H1 (cell line): ENCODE measurements at regions not wholly inside any gene's neighbourhood (a gene's known extent, or its start where the extent isn't known, plus 50 kb on each side); places are given as distances from the start of the nearest gene placed in this dataset.

ENCODE experiments used
- CTCF ChIA-PET: fragments of 300-600 bp; sonication (Branson Sonifier 250); formaldehyde crosslinking; loops from one replicate; lab custom pipeline; 2021; ENCODE audit not compliant: partially characterized antibody; lab: Charles Lee
- POLR2A ChIA-PET: fragments of 300-600 bp; sonication (Branson Sonifier 250); formaldehyde crosslinking; loops from one replicate; lab custom pipeline; 2021; ENCODE audit warnings: inconsistent platforms; ENCODE audit not compliant: partially characterized antibody; lab: Charles Lee
- DNase-seq, 2 experiments: peaks; one replicate each; pipeline versions ENCODE4 v3.0.0 to v3.0.0-alpha.2; 2010 to 2022; ENCODE audit warnings: low spot score in 2 of 2, low read depth in 1 of 2, mixed read lengths in 1 of 2
- FAIRE-seq: peaks from 2 replicates; lab custom pipeline; 2011; peaks lifted over from hg19 to GRCh38; lab: Jason Lieb, UNC
- H2AFZ ChIP-seq: 2 replicates; pipeline ENCODE4 v1.8.1; 2012; ENCODE audit warnings: low read length, inconsistent platforms
- H2AK5ac ChIP-seq: 2 replicates; pipeline ENCODE4 v1.6.1; 2013; ENCODE audit warnings: low read depth, low read length
- H2BK120ac ChIP-seq: replicated peaks from 2 replicates; pipeline ENCODE3; 2013; ENCODE audit warnings: low read depth, low read length, inconsistent platforms
- H2BK12ac ChIP-seq: 2 replicates; pipeline ENCODE4 v1.6.1; 2013; ENCODE audit warnings: low read depth, low read length
- H2BK15ac ChIP-seq: 2 replicates; pipeline ENCODE4 v1.6.1; 2013; ENCODE audit warnings: low read length
- H2BK20ac ChIP-seq: 2 replicates; pipeline ENCODE4 v1.6.1; 2013; ENCODE audit warnings: low read length
- H2BK5ac ChIP-seq: 2 replicates; pipeline ENCODE4 v1.6.1; 2013; ENCODE audit warnings: low read depth, low read length
- H3K14ac ChIP-seq: 2 replicates; pipeline ENCODE4 v1.6.1; 2013; ENCODE audit warnings: inconsistent platforms; ENCODE audit not compliant: insufficient read length
- H3K18ac ChIP-seq: 2 replicates; pipeline ENCODE4 v1.6.1; 2013; ENCODE audit warnings: low read length; ENCODE audit errors: extremely low read depth
- H3K23ac ChIP-seq: 2 replicates; pipeline ENCODE4 v1.6.1; 2013; ENCODE audit warnings: inconsistent platforms; ENCODE audit not compliant: insufficient read length
- H3K23me2 ChIP-seq: 2 replicates; pipeline ENCODE4 v1.6.1; 2013; ENCODE audit warnings: low read depth, low read length
- H3K27ac ChIP-seq: 2 replicates; pipeline ENCODE4 v1.6.1; 2011; ENCODE audit warnings: low read depth, low read length, inconsistent platforms
- H3K27me3 ChIP-seq, 4 experiments: replicated peaks in 1 of 4; 1 replicate in 1 of 4; 2 replicates in 3 of 4; pipeline versions ENCODE4 v1.6.1 to v1.8.1; 2011 to 2013; ENCODE audit warnings: low read length in 3 of 4, mild to moderate bottlenecking in 3 of 4, inconsistent platforms in 2 of 4, mixed read lengths in 2 of 4, moderate library complexity in 1 of 4; ENCODE audit not compliant: control insufficient read depth in 3 of 4, insufficient read depth in 3 of 4; ENCODE audit errors: extremely low read depth in 1 of 4
- H3K36me3 ChIP-seq, 4 experiments: 2 replicates each; pipeline versions ENCODE4 v1.6.1 to v1.8.1; 2011 to 2013; ENCODE audit warnings: mild to moderate bottlenecking in 4 of 4, low read length in 3 of 4, moderate library complexity in 2 of 4, control low read depth in 1 of 4, inconsistent platforms in 1 of 4; ENCODE audit not compliant: insufficient read depth in 4 of 4, control insufficient read depth in 2 of 4
- H3K4ac ChIP-seq: replicated peaks from 2 replicates; pipeline ENCODE3; 2013; ENCODE audit warnings: low read length, low read depth, mixed read lengths, inconsistent platforms; ENCODE audit not compliant: insufficient read length
- H3K4me1 ChIP-seq, 4 experiments: replicated peaks in 1 of 4; 1 replicate in 1 of 4; 2 replicates in 3 of 4; pipeline versions ENCODE4 v1.6.1 to v1.8.1; 2011 to 2013; ENCODE audit warnings: low read length in 3 of 4, inconsistent platforms in 2 of 4, mixed read lengths in 1 of 4; ENCODE audit not compliant: insufficient read depth in 4 of 4, control insufficient read depth in 3 of 4
- H3K4me2 ChIP-seq, 2 experiments: 2 replicates each; pipeline versions ENCODE4 v1.6.1 to v1.8.1; 2011 to 2013; ENCODE audit warnings: low read depth in 2 of 2, low read length in 2 of 2, control low read depth in 1 of 2, inconsistent platforms in 1 of 2, mild to moderate bottlenecking in 1 of 2; ENCODE audit not compliant: insufficient read depth in 1 of 2
- H3K4me3 ChIP-seq, 4 experiments: fragments of 200-600, 300-600 bp in 1 of 4; sonication (generic), shearing (Covaris generic), sonication (Bioruptor Twin) in 1 of 4; 2 replicates each; pipeline versions ENCODE4 v1.5.1 to v1.8.1; 2011 to 2016; ENCODE audit warnings: low read length in 4 of 4, low read depth in 3 of 4, control low read depth in 2 of 4, inconsistent platforms in 2 of 4, mild to moderate bottlenecking in 2 of 4, mixed read lengths in 1 of 4, moderate library complexity in 1 of 4; ENCODE audit not compliant: insufficient read depth in 2 of 4; ENCODE audit errors: extremely low read depth in 1 of 4
- H3K56ac ChIP-seq: replicated peaks from 2 replicates; pipeline ENCODE3; 2013; ENCODE audit warnings: low read depth, mild to moderate bottlenecking, mixed read lengths, low read length, inconsistent platforms; ENCODE audit not compliant: insufficient read length
- H3K79me1 ChIP-seq: 2 replicates; pipeline ENCODE4 v1.6.1; 2013; ENCODE audit warnings: low read depth, low read length, control low read depth
- H3K79me2 ChIP-seq, 2 experiments: 2 replicates each; pipeline versions ENCODE4 v1.6.1 to v1.8.1; 2012 to 2013; ENCODE audit warnings: low read length in 2 of 2, mild to moderate bottlenecking in 2 of 2, inconsistent platforms in 1 of 2; ENCODE audit not compliant: insufficient read depth in 2 of 2, control insufficient read depth in 1 of 2
- H3K9ac ChIP-seq, 4 experiments: replicated peaks in 1 of 4; 1 replicate in 1 of 4; 2 replicates in 3 of 4; pipeline versions ENCODE4 v1.6.1 to v1.8.1; 2011 to 2013; ENCODE audit warnings: low read depth in 3 of 4, low read length in 3 of 4, control low read depth in 2 of 4, mild to moderate bottlenecking in 2 of 4, moderate library complexity in 2 of 4, inconsistent platforms in 1 of 4; ENCODE audit errors: extremely low read depth in 1 of 4
- H3K9me3 ChIP-seq, 2 experiments: 2 replicates each; pipeline versions ENCODE4 v1.6.1 to v1.8.1; 2012 to 2013; ENCODE audit warnings: mild to moderate bottlenecking in 2 of 2, moderate library complexity in 2 of 2, control low read depth in 1 of 2, inconsistent platforms in 1 of 2, low read depth in 1 of 2, low read length in 1 of 2, mixed read lengths in 1 of 2; ENCODE audit not compliant: insufficient read depth in 2 of 2
- H4K20me1 ChIP-seq, 2 experiments: replicated peaks in 1 of 2; 2 replicates each; pipeline versions ENCODE3 to v1.8.1; 2011 to 2013; ENCODE audit warnings: inconsistent platforms in 2 of 2, low read length in 2 of 2, mild to moderate bottlenecking in 1 of 2; ENCODE audit not compliant: insufficient read depth in 2 of 2, control insufficient read depth in 1 of 2
- H4K5ac ChIP-seq: 2 replicates; pipeline ENCODE4 v1.6.1; 2013; ENCODE audit warnings: low read length, low read depth, mixed read lengths, inconsistent platforms; ENCODE audit not compliant: insufficient read length
- H4K8ac ChIP-seq: 2 replicates; pipeline ENCODE4 v1.8.0; 2013; ENCODE audit warnings: mild to moderate bottlenecking, moderate library complexity, low read length, inconsistent platforms; ENCODE audit not compliant: insufficient read depth; ENCODE audit errors: extremely low read depth
- H4K91ac ChIP-seq: replicated peaks from 2 replicates; pipeline ENCODE3; 2013; ENCODE audit warnings: low read length, mixed read lengths, inconsistent platforms; ENCODE audit not compliant: insufficient read length
- ATF2 ChIP-seq: IDR thresholded peaks from 2 replicates; pipeline ENCODE4 v1.6.1; 2012; ENCODE audit warnings: low read length, inconsistent platforms
- BCL11A ChIP-seq, 2 experiments: IDR thresholded peaks; one replicate each; pipeline ENCODE4 v1.6.1; 2011; ENCODE audit warnings: low read depth in 2 of 2, low read length in 2 of 2, mild to moderate bottlenecking in 2 of 2
- BRCA1 ChIP-seq: IDR thresholded peaks from 2 replicates; pipeline ENCODE4 v1.6.1; 2012; ENCODE audit warnings: low read depth, low read length, improper control_type of control experiment
- CBX5 ChIP-seq: fragments of 300-800, 300-1000 bp; sonication (generic); IDR thresholded peaks from 2 replicates; pipeline ENCODE4 v1.7.1; 2016; ENCODE audit warnings: antibody characterized with exemption, low read length, low read depth
- CREB1 ChIP-seq: IDR thresholded peaks from 2 replicates; pipeline ENCODE4 v1.6.1; 2012; ENCODE audit warnings: inconsistent platforms
- GABPA ChIP-seq: IDR thresholded peaks from 2 replicates; pipeline ENCODE4 v1.6.1; 2011; ENCODE audit warnings: mild to moderate bottlenecking, low read length, moderate library complexity, borderline replicate concordance; ENCODE audit not compliant: insufficient read depth
- KDM5A ChIP-seq: fragments of 200-600 bp; IDR thresholded peaks from 2 replicates; pipeline ENCODE4 v1.7.1; 2012; ENCODE audit warnings: mild to moderate bottlenecking, low read length, inconsistent platforms, mixed read lengths
- NANOG ChIP-seq: IDR thresholded peaks from 2 replicates; pipeline ENCODE4 v1.6.1; 2011; ENCODE audit warnings: low read length, low read depth, mild to moderate bottlenecking, inconsistent platforms; ENCODE audit not compliant: insufficient read depth, poor library complexity, severe bottlenecking
- POU5F1 ChIP-seq: IDR thresholded peaks from 2 replicates; pipeline ENCODE4 v1.6.1; 2011; ENCODE audit warnings: low read depth, mild to moderate bottlenecking, low read length, moderate library complexity
- SAP30 ChIP-seq: fragments of 300-600 bp; sonication (generic); IDR thresholded peaks from 2 replicates; pipeline ENCODE4 v1.7.1; 2012; ENCODE audit warnings: low read length, moderate library complexity, mild to moderate bottlenecking, inconsistent platforms; ENCODE audit not compliant: insufficient read depth, insufficient replicate concordance
- SIX5 ChIP-seq: IDR thresholded peaks from 2 replicates; pipeline ENCODE4 v1.6.1; 2011; ENCODE audit warnings: mild to moderate bottlenecking, low read depth, low read length
- TAF1 ChIP-seq: IDR thresholded peaks from 2 replicates; pipeline ENCODE4 v1.6.1; 2011; ENCODE audit warnings: mild to moderate bottlenecking, low read depth, low read length
- TAF7 ChIP-seq: optimal IDR thresholded peaks from 2 replicates; pipeline ENCODE3; 2011; ENCODE audit warnings: low read depth, mild to moderate bottlenecking, inconsistent platforms, low read length, moderate library complexity, borderline replicate concordance
- TCF12 ChIP-seq: IDR thresholded peaks from 2 replicates; pipeline ENCODE4 v1.6.1; 2011; ENCODE audit warnings: low read depth, mild to moderate bottlenecking, low read length
- WGBS, 2 experiments: shearing (Covaris generic) in 1 of 2; methylation state at CpG; one replicate each; pipeline versions ENCODE4 v1.1.6 to v1.1.7; 2013 to 2015; ENCODE audit warnings: low lambda C conversion rate in 2 of 2, mixed read lengths in 2 of 2, inconsistent platforms in 1 of 2, low coverage in 1 of 2, missing lambda C conversion rate in 1 of 2; ENCODE audit not compliant: insufficient replicate concordance in 2 of 2, insufficient coverage in 1 of 2, insufficient read length in 1 of 2; ENCODE audit errors: extremely low coverage in 1 of 2, missing lambda C conversion rate in 1 of 2; 5-methylcytosine and 5-hydroxymethylcytosine counted together

GRCh38 chr20:55283889-55284288 is 721.4 kb downstream of the CBLN4 start:
- no peaks in the 10 kb centered on the region for H3K27me3 ChIP-seq
- FAIRE-seq = no peak
- H3K79me2 ChIP-seq = no peaks in the 10 kb centered on the region
- no peak overlapping the region for H3K56ac ChIP-seq
- no peak overlapping the region for H2BK12ac ChIP-seq
- no peaks in the 10 kb centered on the region for H3K79me1 ChIP-seq
- no peak overlapping the region for H3K4me2 ChIP-seq
- no peaks in the 10 kb centered on the region for H3K23me2 ChIP-seq
- no peak overlapping the region for H3K4me3 ChIP-seq
- H2BK5ac ChIP-seq = no peak overlapping the region
- POLR2A ChIA-PET = no interaction called here
- H3K9ac ChIP-seq = no peak overlapping the region
- H3K23ac ChIP-seq = no peak overlapping the region
- H3K4ac ChIP-seq = no peak overlapping the region
- H2BK15ac ChIP-seq = no peak overlapping the region
- no peak overlapping the region for H2AK5ac ChIP-seq
- no peak overlapping the region for H3K27ac ChIP-seq
- H3K9me3 ChIP-seq = no peaks in the 10 kb centered on the region
- no peaks in the 10 kb centered on the region for H3K4me1 ChIP-seq
- CTCF ChIA-PET = interaction anchor here (0.7 kb wide), 1 partner anchor 362 kb away, joined by 3 read pairs; no protein-coding TSS in a partner anchor
- no peak overlapping the region for H4K91ac ChIP-seq
- no peak for DNase-seq
- no peak overlapping the region for H3K18ac ChIP-seq
- H2BK20ac ChIP-seq = no peak overlapping the region
- no peak overlapping the region for H2BK120ac ChIP-seq
- no peak overlapping the region for H4K5ac ChIP-seq
- no peak overlapping the region for H2AFZ ChIP-seq
- H4K8ac ChIP-seq = no peak overlapping the region
- H3K14ac ChIP-seq = no peak overlapping the region
- no peaks in the 10 kb centered on the region for H3K36me3 ChIP-seq
- no peaks in the 10 kb centered on the region for H4K20me1 ChIP-seq
- WGBS, 2 experiments = 87% methylated on average over 2 of the region's 2 CpGs; no CpG with 5 or more reads in 1 of the 2 experiments
- TF ChIP-seq NANOG (no peak), SIX5 (no peak), CREB1 (no peak), ATF2 (no peak), TCF12 (no peak), TAF1 (no peak), BCL11A (IDR thresholded peaks at IDR 0.05; ENCODE audit: low read depth in 2 of 2, low read length in 2 of 2) (no peak), POU5F1 (no peak), BRCA1 (no peak), KDM5A (no peak), TAF7 (no peak), CBX5 (no peak), GABPA (no peak), SAP30 (no peak)
